C4-2B (cell line): ENCODE measurements at regions not wholly inside any gene's neighbourhood (a gene's known extent, or its start where the extent isn't known, plus 50 kb on each side); places are given as distances from the start of the nearest gene placed in this dataset.

Source experiments
- ZFX ChIP-seq: fragments of 450-650 bp; IDR thresholded peaks from 2 replicates; pipeline ENCODE4 v1.6.1; 2017
- TF ChIP-seq, protein P1 (sequence below): fragments of 450-650 bp; conservative IDR thresholded peaks from 2 replicates; pipeline ENCODE4 v1.5.1; 2017; ENCODE audit warnings: mild to moderate bottlenecking

GRCh38 chr10:3452683-3453361 is 280.2 kb upstream of the PITRM1 start:
- TF ChIP-seq, protein P1, sequence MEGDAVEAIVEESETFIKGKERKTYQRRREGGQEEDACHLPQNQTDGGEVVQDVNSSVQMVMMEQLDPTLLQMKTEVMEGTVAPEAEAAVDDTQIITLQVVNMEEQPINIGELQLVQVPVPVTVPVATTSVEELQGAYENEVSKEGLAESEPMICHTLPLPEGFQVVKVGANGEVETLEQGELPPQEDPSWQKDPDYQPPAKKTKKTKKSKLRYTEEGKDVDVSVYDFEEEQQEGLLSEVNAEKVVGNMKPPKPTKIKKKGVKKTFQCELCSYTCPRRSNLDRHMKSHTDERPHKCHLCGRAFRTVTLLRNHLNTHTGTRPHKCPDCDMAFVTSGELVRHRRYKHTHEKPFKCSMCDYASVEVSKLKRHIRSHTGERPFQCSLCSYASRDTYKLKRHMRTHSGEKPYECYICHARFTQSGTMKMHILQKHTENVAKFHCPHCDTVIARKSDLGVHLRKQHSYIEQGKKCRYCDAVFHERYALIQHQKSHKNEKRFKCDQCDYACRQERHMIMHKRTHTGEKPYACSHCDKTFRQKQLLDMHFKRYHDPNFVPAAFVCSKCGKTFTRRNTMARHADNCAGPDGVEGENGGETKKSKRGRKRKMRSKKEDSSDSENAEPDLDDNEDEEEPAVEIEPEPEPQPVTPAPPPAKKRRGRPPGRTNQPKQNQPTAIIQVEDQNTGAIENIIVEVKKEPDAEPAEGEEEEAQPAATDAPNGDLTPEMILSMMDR: no peak
- TF ChIP-seq ZFX: no peak
